ENCODE measurements at regions not wholly inside any gene's neighbourhood (a gene's known extent, or its start where the extent isn't known, plus 50 kb on each side); places are given as distances from the start of the nearest gene placed in this dataset.
"Not testable (repeated sequence)": the region's sequence is repeated elsewhere in the genome, so short reads cannot be mapped to it uniquely, and the experiment has no call there.

DNA sequence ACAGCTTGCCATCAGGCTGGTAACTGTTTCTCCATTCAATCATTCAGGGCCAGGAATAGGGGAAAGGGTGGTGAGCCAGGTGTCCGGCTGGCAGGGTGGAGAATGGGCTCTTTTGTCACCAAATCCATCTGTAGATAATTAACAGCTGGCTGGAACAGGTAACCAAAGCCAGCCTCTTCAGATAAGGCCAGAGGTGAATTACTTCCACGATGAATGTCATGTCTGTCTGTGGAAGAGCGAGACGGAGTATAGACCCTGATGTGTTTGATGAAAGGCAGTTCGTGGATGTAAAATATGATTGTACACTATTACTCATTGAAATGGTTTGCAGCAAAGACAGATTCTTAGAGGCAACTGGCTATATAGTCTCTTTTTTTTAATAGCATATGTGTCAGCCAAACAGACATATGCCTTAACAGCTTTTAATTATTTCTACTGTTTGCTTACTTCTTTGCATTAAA, 149.8 kb downstream of the KLF6 start:
- no peak overlapping the region for H3K4me3 ChIP-seq (ENCODE audit: low read length, poor library complexity, severe bottlenecking)
- no peak overlapping the region for H3K4me2 ChIP-seq (ENCODE audit: low read depth, low read length, poor library complexity, severe bottlenecking)
- no peaks in the 10 kb centered on the region for H3K9me3 ChIP-seq (ENCODE audit: insufficient read depth, low read depth, low read length)
- H3K36me3 ChIP-seq (ENCODE audit: insufficient read depth, low read length): no peaks in the 10 kb centered on the region
- H3K4me1 ChIP-seq (ENCODE audit: insufficient read depth, low read length, poor library complexity, severe bottlenecking): no peaks in the 10 kb centered on the region
- no peaks in the 10 kb centered on the region for H3K79me2 ChIP-seq (ENCODE audit: insufficient read depth, low read length)
- H4K20me1 ChIP-seq (ENCODE audit: insufficient read depth, low read length, poor library complexity, severe bottlenecking): no peaks in the 10 kb centered on the region
- H3F3A ChIP-seq (ENCODE audit: low read depth): no peaks in the 10 kb centered on the region
- no peaks in the 10 kb centered on the region for H3K9me2 ChIP-seq (replicated peaks; ENCODE audit: low read depth, low read length)
- no peak overlapping the region for H3K9ac ChIP-seq (ENCODE audit: low read depth, low read length, poor library complexity, severe bottlenecking)
- no peak overlapping the region for H2AFZ ChIP-seq (ENCODE audit: low read length)
- no peak for TF ChIP-seq EZH2phosphoT487 (IDR thresholded peaks at IDR 0.05; ENCODE audit: borderline replicate concordance)
- TF ChIP-seq, protein P1, sequence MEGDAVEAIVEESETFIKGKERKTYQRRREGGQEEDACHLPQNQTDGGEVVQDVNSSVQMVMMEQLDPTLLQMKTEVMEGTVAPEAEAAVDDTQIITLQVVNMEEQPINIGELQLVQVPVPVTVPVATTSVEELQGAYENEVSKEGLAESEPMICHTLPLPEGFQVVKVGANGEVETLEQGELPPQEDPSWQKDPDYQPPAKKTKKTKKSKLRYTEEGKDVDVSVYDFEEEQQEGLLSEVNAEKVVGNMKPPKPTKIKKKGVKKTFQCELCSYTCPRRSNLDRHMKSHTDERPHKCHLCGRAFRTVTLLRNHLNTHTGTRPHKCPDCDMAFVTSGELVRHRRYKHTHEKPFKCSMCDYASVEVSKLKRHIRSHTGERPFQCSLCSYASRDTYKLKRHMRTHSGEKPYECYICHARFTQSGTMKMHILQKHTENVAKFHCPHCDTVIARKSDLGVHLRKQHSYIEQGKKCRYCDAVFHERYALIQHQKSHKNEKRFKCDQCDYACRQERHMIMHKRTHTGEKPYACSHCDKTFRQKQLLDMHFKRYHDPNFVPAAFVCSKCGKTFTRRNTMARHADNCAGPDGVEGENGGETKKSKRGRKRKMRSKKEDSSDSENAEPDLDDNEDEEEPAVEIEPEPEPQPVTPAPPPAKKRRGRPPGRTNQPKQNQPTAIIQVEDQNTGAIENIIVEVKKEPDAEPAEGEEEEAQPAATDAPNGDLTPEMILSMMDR (conservative IDR thresholded peaks at IDR 0.05; ENCODE audit: low read length): no peak
- H3K27me3 ChIP-seq (ENCODE audit: insufficient read depth, low read length, poor library complexity, severe bottlenecking): no peaks in the 10 kb centered on the region

- H3F3A ChIP-seq (ENCODE audit: low read depth); H3K36me3 ChIP-seq (ENCODE audit: insufficient read depth, low read length); H3K9ac ChIP-seq (ENCODE audit: low read depth, low read length, poor library complexity, severe bottlenecking); H4K20me1 ChIP-seq (ENCODE audit: insufficient read depth, low read length, poor library complexity, severe bottlenecking); H3K4me1 ChIP-seq (ENCODE audit: insufficient read depth, low read length, poor library complexity, severe bottlenecking); H3K9me2 ChIP-seq (replicated peaks; ENCODE audit: low read depth, low read length); H3K27me3 ChIP-seq (ENCODE audit: insufficient read depth, low read length, poor library complexity, severe bottlenecking); H3K4me2 ChIP-seq (ENCODE audit: low read depth, low read length, poor library complexity, severe bottlenecking); H3K4me3 ChIP-seq (ENCODE audit: low read length, poor library complexity, severe bottlenecking); H2AFZ ChIP-seq (ENCODE audit: low read length); H3K79me2 ChIP-seq (ENCODE audit: insufficient read depth, low read length); H3K9me3 ChIP-seq (ENCODE audit: insufficient read depth, low read depth, low read length): not testable (repeated sequence)
These were observed 150.4 kb downstream of the KLF6 start for GRCh38 chr10:3634646-3635045.

DNA sequence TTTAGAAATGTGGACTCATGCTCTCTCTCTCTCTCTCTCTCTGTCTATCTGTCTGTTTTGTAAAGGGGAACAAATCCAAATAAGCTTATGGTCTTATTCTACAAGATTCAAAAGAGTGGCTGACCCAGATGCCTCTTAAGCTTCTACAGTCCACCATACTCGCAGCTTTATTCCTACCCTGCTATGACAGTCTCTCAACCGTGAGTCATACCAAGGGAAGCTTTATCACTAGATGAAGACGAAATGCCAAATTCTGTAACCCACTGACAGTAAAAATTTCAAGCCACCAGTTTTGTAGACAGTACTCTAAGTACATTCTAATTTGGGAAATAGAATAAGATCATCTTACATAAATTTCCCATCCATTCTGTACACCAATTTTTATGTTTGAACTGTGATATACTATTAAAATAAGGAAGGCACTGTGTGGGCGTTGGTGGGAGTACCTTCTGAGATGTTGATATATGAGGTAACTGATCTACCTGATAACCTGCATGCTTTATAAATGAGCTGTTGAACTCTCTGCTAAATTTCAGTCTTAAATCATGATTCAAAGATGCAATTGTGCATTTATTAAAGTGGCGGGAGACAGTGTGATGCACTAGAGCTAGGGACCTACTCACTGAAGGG, 153.2 kb downstream of the KLF6 start:
- no peak overlapping the region for H2AFZ ChIP-seq (ENCODE audit: low read length)
- no peaks in the 10 kb centered on the region for H3K4me1 ChIP-seq (ENCODE audit: insufficient read depth, low read length, poor library complexity, severe bottlenecking)
- H3K36me3 ChIP-seq (ENCODE audit: insufficient read depth, low read length): no peaks in the 10 kb centered on the region
- no peaks in the 10 kb centered on the region for H3K27me3 ChIP-seq (ENCODE audit: insufficient read depth, low read length, poor library complexity, severe bottlenecking)
- TF ChIP-seq EZH2phosphoT487 (IDR thresholded peaks at IDR 0.05; ENCODE audit: borderline replicate concordance): no peak
- TF ChIP-seq, protein P1 (conservative IDR thresholded peaks at IDR 0.05; ENCODE audit: low read length): no peak
- no peaks in the 10 kb centered on the region for H3K79me2 ChIP-seq (ENCODE audit: insufficient read depth, low read length)
- H3F3A ChIP-seq (ENCODE audit: low read depth): no peaks in the 10 kb centered on the region
- H3K9me2 ChIP-seq (replicated peaks; ENCODE audit: low read depth, low read length): no peaks in the 10 kb centered on the region
- H3K9me3 ChIP-seq (ENCODE audit: insufficient read depth, low read depth, low read length): no peaks in the 10 kb centered on the region; the same call in 1 of the 2 replicates
- H3K9ac ChIP-seq (ENCODE audit: low read depth, low read length, poor library complexity, severe bottlenecking): no peak overlapping the region
- no peaks in the 10 kb centered on the region for H4K20me1 ChIP-seq (ENCODE audit: insufficient read depth, low read length, poor library complexity, severe bottlenecking)
- H3K4me3 ChIP-seq (ENCODE audit: low read length, poor library complexity, severe bottlenecking): no peak overlapping the region
- no peak overlapping the region for H3K4me2 ChIP-seq (ENCODE audit: low read depth, low read length, poor library complexity, severe bottlenecking)

DNA sequence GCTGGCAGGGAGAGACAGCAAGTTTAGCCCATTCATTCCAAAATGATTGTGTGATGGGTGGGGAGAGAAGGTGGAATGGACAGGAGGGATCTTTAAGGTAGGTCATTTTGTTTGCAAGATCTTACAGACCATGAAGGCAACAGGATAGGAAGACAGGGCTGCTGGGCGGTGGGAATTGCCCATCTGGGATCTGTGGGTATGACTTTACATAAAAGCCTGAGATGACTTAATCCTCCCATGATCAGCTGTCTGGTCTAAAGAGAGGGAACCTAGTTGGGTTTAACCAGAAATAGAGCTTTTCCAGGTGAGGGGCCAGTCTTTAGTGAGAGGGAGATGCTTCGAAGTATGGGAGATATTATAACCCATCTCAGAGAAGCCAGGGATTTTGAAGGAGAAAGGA, 153.7 kb downstream of the KLF6 start:
- Histone ChIP-seq H3F3A (ENCODE audit: low read depth) (no peaks in the 10 kb centered on the region), H3K9ac (ENCODE audit: low read depth, low read length, poor library complexity, severe bottlenecking) (no peak overlapping the region), H3K4me2 (ENCODE audit: low read depth, low read length, poor library complexity, severe bottlenecking) (no peak overlapping the region), H3K9me3 (ENCODE audit: insufficient read depth, low read depth, low read length) (no peaks in the 10 kb centered on the region; the same call in 1 of the 2 replicates), H3K27me3 (ENCODE audit: insufficient read depth, low read length, poor library complexity, severe bottlenecking) (no peaks in the 10 kb centered on the region), H3K36me3 (ENCODE audit: insufficient read depth, low read length) (no peaks in the 10 kb centered on the region), H4K20me1 (ENCODE audit: insufficient read depth, low read length, poor library complexity, severe bottlenecking) (no peaks in the 10 kb centered on the region), H3K4me3 (ENCODE audit: low read length, poor library complexity, severe bottlenecking) (no peak overlapping the region), H3K4me1 (ENCODE audit: insufficient read depth, low read length, poor library complexity, severe bottlenecking) (no peaks in the 10 kb centered on the region), H3K79me2 (ENCODE audit: insufficient read depth, low read length) (no peaks in the 10 kb centered on the region), H3K9me2 (replicated peaks; ENCODE audit: low read depth, low read length) (no peaks in the 10 kb centered on the region), H2AFZ (ENCODE audit: low read length) (no peak overlapping the region)
- no peak for TF ChIP-seq EZH2phosphoT487 (IDR thresholded peaks at IDR 0.05; ENCODE audit: borderline replicate concordance)
- TF ChIP-seq, protein P1 (conservative IDR thresholded peaks at IDR 0.05; ENCODE audit: low read length): no peak
